OCI-LY1 (cell line): ENCODE measurements at regions not wholly inside any gene's neighbourhood (a gene's known extent, or its start where the extent isn't known, plus 50 kb on each side); places are given as distances from the start of the nearest gene placed in this dataset.

ENCODE experiments used
- CTCF ChIP-seq: fragments of 200-600 bp; sonication (generic), shearing (Covaris generic); IDR thresholded peaks from 2 replicates; pipeline ENCODE4 v1.5.1; 2017; ENCODE audit warnings: mild to moderate bottlenecking, antibody characterized with exemption, low read length, moderate library complexity, mixed read lengths
- EZH2 ChIP-seq: fragments of 200-600 bp; sonication (generic), shearing (Covaris generic); IDR thresholded peaks from 2 replicates; pipeline ENCODE4 v1.8.0; 2017; ENCODE audit warnings: borderline replicate concordance, mixed run types, mild to moderate bottlenecking, antibody characterized with exemption, low read length, moderate library complexity, mixed read lengths

DNA sequence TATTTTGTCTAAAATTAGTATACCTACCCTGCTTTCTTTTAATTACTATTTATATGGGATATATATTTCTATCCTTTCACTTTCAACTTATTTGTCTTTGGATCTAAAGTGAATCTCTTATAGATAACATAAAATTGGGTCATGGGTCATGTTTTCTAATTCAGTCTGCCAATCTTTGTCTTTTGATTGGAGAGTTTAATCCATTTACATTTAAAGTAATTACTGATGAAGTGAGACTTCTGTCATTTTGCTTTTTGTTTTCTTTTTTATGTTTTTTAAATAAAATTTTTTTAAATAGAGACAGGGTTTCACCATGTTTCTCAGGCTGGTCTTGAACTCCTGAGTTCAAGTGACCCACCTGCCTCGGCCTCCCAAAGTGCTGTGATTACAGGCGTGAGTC lies 50.5 kb upstream of the PRDM1 start:
- no peak for TF ChIP-seq CTCF
- TF ChIP-seq EZH2: no peak
